ENCODE measurements at regions not wholly inside any gene's neighbourhood (a gene's known extent, or its start where the extent isn't known, plus 50 kb on each side); places are given as distances from the start of the nearest gene placed in this dataset.

DNA sequence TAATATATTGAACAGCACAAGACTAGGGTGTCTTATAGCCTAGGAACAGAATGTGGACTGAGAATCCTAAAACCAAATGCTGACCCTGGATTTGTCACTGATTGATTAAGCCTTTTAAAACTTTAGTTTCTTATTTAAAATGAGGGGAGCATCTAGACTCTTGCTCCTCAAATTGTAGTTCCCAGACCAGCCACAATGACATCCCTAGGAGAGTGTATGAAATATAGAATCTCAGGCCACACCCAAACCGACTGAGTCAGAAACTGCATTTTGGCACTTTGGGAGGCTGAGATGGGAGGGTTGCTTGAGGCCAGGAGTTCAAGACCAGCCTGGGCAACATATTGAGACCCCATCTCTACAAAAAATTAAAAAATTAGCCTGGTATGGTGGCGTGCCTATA lies 287.8 kb upstream of the UMPS start:
- H3K4me3 Mint-ChIP-seq, result no peak overlapping the region
- no peaks in the 10 kb centered on the region for H3K9me3 Mint-ChIP-seq
- DNase-seq (ENCODE audit: low spot score), result no peak
- no peak for ATAC-seq
- peaks cover 10 to 23% of the 10 kb centered on the region in 2 donors for H3K27me3 Mint-ChIP-seq
- no peaks in the 10 kb centered on the region for H3K36me3 Mint-ChIP-seq
- H3K27ac Mint-ChIP-seq, result no peak overlapping the region
- no peaks in the 10 kb centered on the region for H3K4me1 Mint-ChIP-seq (ENCODE audit: low read depth in 2 of 2)

DNA sequence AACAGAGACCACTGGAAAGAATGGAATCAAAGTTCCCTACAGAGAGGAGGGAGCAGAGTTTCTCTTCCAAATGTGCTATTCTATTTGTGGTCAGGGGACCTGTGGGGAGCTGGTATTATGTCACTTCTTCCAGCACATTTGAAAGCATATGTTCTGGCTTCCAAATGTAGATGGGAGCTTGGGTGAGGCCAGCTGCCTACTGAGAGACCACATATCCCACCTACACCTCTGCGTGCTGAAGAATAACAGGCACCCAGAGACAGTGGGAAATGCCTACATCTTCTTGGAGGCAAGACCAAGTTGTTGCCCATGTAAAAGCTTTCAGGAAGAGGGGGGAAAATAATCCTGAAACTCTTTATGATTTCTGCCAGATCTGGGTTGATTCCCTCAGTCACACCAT lies 286.8 kb upstream of the UMPS start:
- no peaks in the 10 kb centered on the region for H3K36me3 Mint-ChIP-seq
- H3K27me3 Mint-ChIP-seq, result peaks cover 17 to 33% of the 10 kb centered on the region in 2 donors
- H3K27ac Mint-ChIP-seq, result no peak overlapping the region
- no peaks in the 10 kb centered on the region for H3K9me3 Mint-ChIP-seq
- no peak overlapping the region for H3K4me3 Mint-ChIP-seq
- ATAC-seq (no peak), DNase-seq (ENCODE audit: low spot score) (no peak)
- no peaks in the 10 kb centered on the region for H3K4me1 Mint-ChIP-seq (ENCODE audit: low read depth in 2 of 2)

DNA sequence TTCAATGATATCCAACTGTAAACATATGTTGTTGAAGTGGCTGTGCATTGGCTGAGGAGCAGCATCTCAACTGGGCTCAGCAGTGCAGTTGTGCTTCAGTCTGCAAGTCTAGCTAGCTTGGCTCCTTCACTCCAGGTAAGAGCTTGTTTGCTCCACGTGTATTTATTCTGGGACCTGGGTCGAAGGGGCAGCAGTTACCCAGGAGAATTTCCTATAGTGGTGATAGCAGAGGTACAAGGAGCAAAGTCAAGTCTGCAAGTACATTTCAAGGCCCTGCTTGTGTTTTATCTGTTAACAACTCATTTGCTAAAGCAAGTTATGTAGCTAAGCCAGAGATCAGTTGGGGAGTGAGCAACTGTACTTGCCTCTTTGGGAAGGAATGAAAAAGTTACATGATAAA lies 286.2 kb upstream of the UMPS start:
- peaks cover 20 to 32% of the 10 kb centered on the region in 2 donors for H3K27me3 Mint-ChIP-seq
- no peak for DNase-seq (ENCODE audit: low spot score)
- no peaks in the 10 kb centered on the region for H3K9me3 Mint-ChIP-seq
- no peak overlapping the region for H3K4me3 Mint-ChIP-seq
- H3K36me3 Mint-ChIP-seq, result no peaks in the 10 kb centered on the region
- no peak for ATAC-seq
- H3K4me1 Mint-ChIP-seq (ENCODE audit: low read depth in 2 of 2), result no peaks in the 10 kb centered on the region
- H3K27ac Mint-ChIP-seq, result no peak overlapping the region

DNA sequence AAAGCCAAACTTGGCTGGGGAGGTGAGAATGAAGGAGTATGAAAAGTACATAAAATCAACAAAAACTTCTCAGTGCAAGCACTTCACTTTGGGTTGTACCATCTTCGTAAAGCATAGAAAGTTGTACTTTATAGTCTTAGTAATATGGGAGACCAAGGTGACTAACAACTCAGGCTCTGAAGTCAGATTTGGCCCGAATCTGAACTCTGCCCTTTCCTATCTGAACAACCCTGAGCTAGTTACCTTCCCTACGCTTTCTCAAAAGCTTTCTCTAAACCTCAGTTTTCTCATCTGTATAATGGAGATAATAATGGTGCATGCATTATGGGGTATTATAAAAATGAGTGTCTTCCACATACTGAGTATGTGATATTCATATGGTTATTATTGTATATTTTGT lies 285.4 kb upstream of the UMPS start:
- no peak for ATAC-seq
- Mint-ChIP-seq H3K27me3 (peaks cover 23 to 30% of the 10 kb centered on the region in 2 donors), H3K4me1 (ENCODE audit: low read depth in 2 of 2) (no peaks in the 10 kb centered on the region), H3K4me3 (no peak overlapping the region), H3K27ac (no peak overlapping the region), H3K36me3 (no peaks in the 10 kb centered on the region), H3K9me3 (no peaks in the 10 kb centered on the region)
- no peak for DNase-seq (ENCODE audit: low spot score)

DNA sequence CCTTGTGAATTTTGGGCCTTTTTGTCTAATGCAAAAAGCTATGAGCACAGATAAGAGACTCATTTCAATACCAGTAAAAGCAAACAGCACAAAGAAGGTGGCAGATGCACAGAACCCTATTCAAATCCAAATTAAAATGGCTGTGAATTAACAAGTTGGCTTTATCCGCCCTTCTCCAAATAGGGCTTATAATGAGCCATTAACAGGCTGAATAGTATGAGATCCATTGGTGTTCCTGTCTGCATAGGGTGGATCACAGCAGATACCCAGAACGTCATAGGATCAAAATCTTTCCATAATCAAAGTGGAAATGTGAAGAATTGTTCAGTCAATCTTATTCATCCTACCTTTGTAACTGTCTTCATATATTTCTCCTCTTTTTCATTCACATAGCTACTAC lies 282.4 kb upstream of the UMPS start:
- H3K36me3 Mint-ChIP-seq, result no peaks in the 10 kb centered on the region
- DNase-seq (ENCODE audit: low spot score) (no peak), ATAC-seq (no peak)
- no peak overlapping the region for H3K27ac Mint-ChIP-seq
- H3K4me1 Mint-ChIP-seq (ENCODE audit: low read depth in 2 of 2), result no peaks in the 10 kb centered on the region
- H3K27me3 Mint-ChIP-seq, result peaks cover 34 to 37% of the 10 kb centered on the region in 2 donors
- H3K9me3 Mint-ChIP-seq, result no peaks in the 10 kb centered on the region
- H3K4me3 Mint-ChIP-seq, result no peak overlapping the region

DNA sequence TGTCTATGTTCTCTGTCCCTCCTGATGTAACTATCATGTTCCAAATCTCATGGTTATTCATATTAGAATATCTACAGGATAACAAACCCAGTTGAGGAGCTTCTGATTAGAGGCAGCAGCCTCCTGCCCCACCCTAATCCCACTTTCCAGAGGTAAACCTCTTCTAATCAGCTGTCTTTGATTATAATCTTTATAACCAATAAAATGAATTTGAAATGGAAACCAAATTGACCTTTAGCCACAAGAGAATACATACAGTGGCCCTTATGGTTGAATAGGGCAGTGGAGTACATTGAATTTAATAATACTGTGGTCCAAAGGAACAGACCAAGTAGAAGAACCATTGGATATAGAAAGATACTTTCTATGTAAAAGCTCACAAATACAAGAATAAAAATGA lies 281.3 kb upstream of the UMPS start:
- no peaks in the 10 kb centered on the region for H3K9me3 Mint-ChIP-seq
- H3K4me1 Mint-ChIP-seq (ENCODE audit: low read depth in 2 of 2), result no peaks in the 10 kb centered on the region
- no peak for DNase-seq (ENCODE audit: low spot score)
- H3K27ac Mint-ChIP-seq, result no peak overlapping the region
- H3K36me3 Mint-ChIP-seq, result no peaks in the 10 kb centered on the region
- peaks cover 39 to 41% of the 10 kb centered on the region in 2 donors for H3K27me3 Mint-ChIP-seq
- no peak for ATAC-seq
- H3K4me3 Mint-ChIP-seq, result no peak overlapping the region

DNA sequence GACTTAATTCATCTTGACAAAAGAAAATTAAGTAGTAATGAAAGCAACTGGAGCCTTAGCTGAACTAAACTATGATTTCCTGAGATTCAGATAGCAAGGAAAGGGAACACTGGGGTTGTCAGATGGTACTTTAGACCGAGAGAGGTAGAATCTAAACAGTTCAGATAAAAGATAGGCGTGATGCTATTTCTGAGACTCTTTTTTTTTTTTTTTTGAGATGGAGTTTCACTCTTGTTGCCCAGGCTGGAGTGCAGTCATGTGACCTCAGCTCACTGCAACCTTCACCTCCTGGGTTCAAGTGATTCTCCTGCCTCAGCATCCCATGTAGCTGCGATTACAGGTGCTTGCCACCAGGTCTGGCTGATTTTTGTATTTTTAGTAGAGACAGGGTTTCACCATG lies 279.9 kb upstream of the UMPS start:
- Mint-ChIP-seq H3K4me3 (no peak overlapping the region), H3K4me1 (ENCODE audit: low read depth in 2 of 2) (no peaks in the 10 kb centered on the region), H3K27me3 (peaks cover 40 to 50% of the 10 kb centered on the region in 2 donors), H3K27ac (no peak overlapping the region), H3K36me3 (no peaks in the 10 kb centered on the region), H3K9me3 (no peaks in the 10 kb centered on the region)
- ATAC-seq (no peak), DNase-seq (ENCODE audit: low spot score) (no peak)

DNA sequence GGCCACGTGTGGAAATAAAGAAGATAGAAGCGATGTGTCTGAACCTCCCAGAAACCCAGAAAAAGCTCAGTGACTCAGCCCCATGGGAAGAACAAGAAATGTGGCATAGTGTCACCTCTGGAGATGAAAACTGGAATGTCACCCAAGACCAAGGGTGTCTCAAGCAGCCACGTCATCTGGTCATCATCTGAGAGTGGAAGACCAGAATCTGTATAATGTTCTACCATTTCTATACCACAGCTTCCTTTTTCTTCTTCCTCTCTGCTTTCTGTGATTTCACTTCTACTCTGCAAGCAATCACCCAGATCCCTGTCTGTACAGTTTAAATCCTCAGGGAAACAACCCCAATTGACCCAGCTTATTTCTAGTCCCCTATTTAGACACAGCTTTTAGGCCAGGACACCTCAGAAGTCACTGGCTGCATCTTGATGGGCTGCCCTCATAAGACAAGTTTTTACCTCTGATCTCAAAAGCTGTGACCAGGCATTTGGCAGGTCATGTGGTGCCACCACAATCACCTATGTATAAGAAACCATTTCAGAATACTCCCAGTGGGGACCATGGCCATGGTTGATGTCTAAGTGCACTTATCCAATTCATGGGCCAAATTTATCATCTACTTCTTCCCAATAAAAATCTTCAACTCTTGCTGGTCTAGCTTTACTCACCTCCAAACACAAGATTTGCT lies 278.5 kb upstream of the UMPS start:
- Mint-ChIP-seq H3K36me3 (no peaks in the 10 kb centered on the region), H3K27me3 (peaks cover 40 to 50% of the 10 kb centered on the region in 2 donors), H3K4me1 (ENCODE audit: low read depth in 2 of 2) (no peaks in the 10 kb centered on the region), H3K9me3 (no peaks in the 10 kb centered on the region), H3K4me3 (no peak overlapping the region), H3K27ac (no peak overlapping the region)
- no peak for DNase-seq (ENCODE audit: low spot score)
- no peak for ATAC-seq

DNA sequence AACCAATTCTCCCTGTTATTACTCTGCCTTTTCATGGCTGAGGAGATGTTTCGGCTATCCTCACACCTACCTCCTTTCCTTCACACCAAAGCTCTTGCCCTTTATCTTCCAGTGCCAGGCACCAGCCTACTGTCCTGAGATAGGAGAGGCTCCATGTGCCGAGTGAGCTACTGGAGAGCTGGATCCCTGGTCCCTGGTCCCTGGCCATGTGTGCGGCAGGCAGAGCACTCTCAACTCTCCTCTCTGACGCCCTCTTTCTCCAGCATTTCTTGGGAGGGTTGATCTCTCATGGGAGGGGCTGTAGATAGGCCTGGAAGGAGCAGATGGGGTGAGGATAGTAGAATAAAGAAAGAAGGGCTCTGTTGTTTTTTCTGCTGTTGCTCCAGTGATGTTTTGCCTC lies 277.1 kb upstream of the UMPS start:
- Mint-ChIP-seq H3K27ac (no peak overlapping the region), H3K27me3 (peaks cover 41 to 51% of the 10 kb centered on the region in 2 donors), H3K4me3 (no peak overlapping the region), H3K9me3 (no peaks in the 10 kb centered on the region), H3K4me1 (ENCODE audit: low read depth in 2 of 2) (no peaks in the 10 kb centered on the region), H3K36me3 (no peaks in the 10 kb centered on the region)
- no peak for ATAC-seq
- DNase-seq (ENCODE audit: low spot score), result no peak

DNA sequence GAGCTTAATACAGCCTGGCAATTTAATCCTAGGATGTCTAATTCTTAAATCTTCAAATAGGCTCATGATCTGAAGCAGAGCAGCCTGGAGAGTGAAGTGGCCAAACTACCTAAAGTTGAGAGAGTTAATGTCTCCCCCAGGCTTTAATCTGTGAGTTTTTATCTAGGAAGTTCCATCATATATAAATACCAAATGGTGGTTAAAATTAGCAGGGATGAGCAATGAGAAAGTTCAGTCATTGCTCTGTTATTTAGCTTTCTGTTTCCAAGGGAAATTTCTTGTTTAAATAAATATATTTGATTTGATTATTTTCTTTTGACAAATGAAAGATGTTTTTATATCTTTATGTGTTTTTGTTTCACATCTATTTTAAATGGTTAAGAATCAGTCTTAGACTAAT lies 274.4 kb upstream of the UMPS start:
- H3K27me3 Mint-ChIP-seq, result peaks cover 43 to 58% of the 10 kb centered on the region in 2 donors
- H3K36me3 Mint-ChIP-seq, result no peaks in the 10 kb centered on the region
- no peak for DNase-seq (ENCODE audit: low spot score)
- H3K9me3 Mint-ChIP-seq, result no peaks in the 10 kb centered on the region
- H3K4me1 Mint-ChIP-seq (ENCODE audit: low read depth in 2 of 2), result no peaks in the 10 kb centered on the region
- no peak for ATAC-seq
- no peak overlapping the region for H3K27ac Mint-ChIP-seq
- H3K4me3 Mint-ChIP-seq, result no peak overlapping the region

DNA sequence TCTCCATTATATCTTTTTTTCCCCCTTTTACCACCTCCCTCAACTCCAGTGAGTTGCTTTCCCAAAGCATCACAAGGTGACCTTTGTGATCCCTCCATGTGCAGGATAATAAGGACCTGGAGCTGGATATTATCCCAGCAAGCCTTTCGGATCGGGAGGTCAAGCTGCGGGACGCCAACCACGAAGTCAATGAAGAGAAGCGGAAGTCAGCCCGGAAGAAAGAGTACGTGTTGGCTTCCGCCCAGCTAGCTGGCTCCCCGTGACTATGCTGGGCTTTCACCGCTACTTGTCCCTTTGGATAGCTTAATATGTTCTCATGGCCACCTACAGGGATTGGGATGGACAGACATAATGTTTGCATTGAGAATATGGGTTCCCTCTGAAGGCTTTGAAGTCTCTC lies 273.7 kb upstream of the UMPS start:
- Mint-ChIP-seq H3K9me3 (no peaks in the 10 kb centered on the region), H3K36me3 (no peaks in the 10 kb centered on the region), H3K27ac (no peak overlapping the region), H3K4me1 (ENCODE audit: low read depth in 2 of 2) (no peaks in the 10 kb centered on the region), H3K27me3 (peaks cover 39 to 56% of the 10 kb centered on the region in 2 donors), H3K4me3 (no peak overlapping the region)
- ATAC-seq (no peak), DNase-seq (ENCODE audit: low spot score) (no peak)

DNA sequence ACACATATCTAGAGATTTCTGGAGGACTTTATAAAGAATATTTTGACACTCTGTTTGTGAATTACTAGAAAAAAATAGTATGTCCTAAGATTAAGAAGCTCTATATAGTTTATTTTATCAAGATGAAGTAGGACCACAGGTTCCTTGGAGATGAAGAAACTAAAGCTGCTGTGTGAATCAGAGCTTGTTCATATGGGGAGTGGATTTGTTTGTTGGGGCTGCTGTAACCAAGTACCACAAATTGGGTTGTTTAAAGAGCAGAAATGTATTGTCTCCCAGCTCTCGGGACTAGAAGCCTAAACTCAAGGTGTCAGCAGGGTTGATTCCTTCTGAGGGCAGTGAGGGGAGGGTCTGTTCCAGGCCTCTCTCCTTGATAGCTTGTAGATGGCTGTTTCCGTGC lies 270.6 kb upstream of the UMPS start:
- Mint-ChIP-seq H3K4me3 (no peak overlapping the region), H3K27ac (no peak overlapping the region), H3K27me3 (peaks cover 42 to 55% of the 10 kb centered on the region in 2 donors), H3K4me1 (ENCODE audit: low read depth in 2 of 2) (no peaks in the 10 kb centered on the region), H3K36me3 (no peaks in the 10 kb centered on the region), H3K9me3 (no peaks in the 10 kb centered on the region)
- ATAC-seq, result no peak
- DNase-seq (ENCODE audit: low spot score), result no peak

DNA sequence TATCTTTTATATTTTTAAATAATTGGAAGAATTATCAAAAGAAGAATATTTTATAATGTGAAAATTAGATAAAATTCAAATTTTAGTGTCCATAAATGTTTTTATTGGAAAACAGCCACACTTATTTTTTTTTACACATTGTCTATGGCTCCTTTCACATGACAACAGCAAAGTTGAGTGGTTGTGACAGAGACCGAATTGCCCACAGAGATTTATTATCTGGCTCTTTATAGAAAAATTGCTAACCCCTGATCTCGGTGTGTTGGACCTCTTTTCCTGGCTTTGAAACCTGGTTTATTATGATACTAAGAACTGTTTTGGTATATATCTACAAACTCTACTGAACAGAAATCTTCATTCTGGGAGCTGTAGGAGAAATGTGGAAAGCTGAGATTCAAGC lies 269.1 kb upstream of the UMPS start:
- H3K9me3 Mint-ChIP-seq, result no peaks in the 10 kb centered on the region
- peaks cover 42 to 61% of the 10 kb centered on the region in 2 donors for H3K27me3 Mint-ChIP-seq
- H3K4me3 Mint-ChIP-seq, result no peak overlapping the region
- no peak for ATAC-seq
- H3K36me3 Mint-ChIP-seq, result no peaks in the 10 kb centered on the region
- H3K4me1 Mint-ChIP-seq (ENCODE audit: low read depth in 2 of 2), result no peaks in the 10 kb centered on the region
- DNase-seq (ENCODE audit: low spot score), result no peak
- H3K27ac Mint-ChIP-seq, result no peak overlapping the region

DNA sequence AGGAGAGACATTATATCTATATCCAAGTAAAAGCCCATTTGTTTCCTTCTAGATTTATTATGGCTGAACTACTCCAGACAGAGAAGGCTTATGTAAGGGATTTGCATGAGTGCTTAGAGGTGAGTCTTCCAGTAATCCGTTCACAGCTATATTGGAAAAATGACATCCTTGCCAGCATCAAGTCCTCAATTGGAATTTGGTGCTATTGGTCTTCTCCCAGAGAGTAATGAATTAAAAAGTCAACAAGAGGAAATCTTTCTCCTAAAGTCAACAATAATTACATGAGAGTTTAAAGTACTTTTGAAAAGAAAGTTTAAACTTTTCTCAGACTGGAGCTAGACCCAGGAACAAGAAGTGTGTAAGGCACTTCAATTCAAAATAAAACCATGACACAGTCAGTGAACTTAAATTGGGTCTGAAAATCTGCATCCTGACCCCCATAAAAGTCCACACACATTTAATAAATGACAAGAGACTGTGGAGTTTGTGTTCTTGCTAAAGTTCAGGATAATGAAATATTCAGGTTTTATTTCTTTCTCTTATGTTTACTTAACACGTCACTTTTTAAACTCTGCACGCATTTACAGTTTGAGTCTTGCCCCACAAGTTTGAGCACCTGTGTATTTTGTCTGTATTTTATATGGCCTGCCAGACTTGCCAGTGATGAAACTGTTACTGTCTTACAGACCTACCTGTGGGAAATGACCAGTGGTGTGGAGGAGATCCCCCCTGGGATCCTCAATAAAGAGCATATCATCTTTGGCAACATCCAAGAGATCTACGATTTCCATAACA lies 268.2 kb upstream of the UMPS start:
- no peak overlapping the region for H3K27ac Mint-ChIP-seq
- H3K4me1 Mint-ChIP-seq (ENCODE audit: low read depth in 2 of 2), result no peaks in the 10 kb centered on the region
- DNase-seq (ENCODE audit: low spot score) (no peak), ATAC-seq (no peak)
- no peaks in the 10 kb centered on the region for H3K36me3 Mint-ChIP-seq
- no peaks in the 10 kb centered on the region for H3K9me3 Mint-ChIP-seq
- peaks cover 50 to 68% of the 10 kb centered on the region in 2 donors for H3K27me3 Mint-ChIP-seq
- H3K4me3 Mint-ChIP-seq, result no peak overlapping the region
